OCI-LY3 (cell line): ENCODE measurements at regions not wholly inside any gene's neighbourhood (a gene's known extent, or its start where the extent isn't known, plus 50 kb on each side); places are given as distances from the start of the nearest gene placed in this dataset.

Source experiments
- H2AFZ ChIP-seq: fragments of 200-600, 300-600 bp; shearing (Covaris generic); 2 replicates; pipeline ENCODE4 v1.6.0; 2014; ENCODE audit warnings: antibody characterized with exemption, low read depth, low read length
- H3K27ac ChIP-seq: fragments of 200-600, 300-600 bp; sonication (generic); 2 replicates; pipeline ENCODE4 v1.5.1; 2014; ENCODE audit warnings: mild to moderate bottlenecking, low read length, moderate library complexity, mixed read lengths
- H3K27me3 ChIP-seq: fragments of 200-600, 300-600 bp; sonication (generic); 2 replicates; pipeline ENCODE4 v1.6.1; 2014; ENCODE audit warnings: low read depth, low read length, mixed read lengths
- H3K36me3 ChIP-seq: fragments of 200-600, 300-600 bp; sonication (generic); replicated peaks from 2 replicates; pipeline ENCODE3; 2014; ENCODE audit warnings: low read depth, low read length, mixed read lengths
- H3K4me1 ChIP-seq: fragments of 300-600, 200-600 bp; sonication (generic); 2 replicates; pipeline ENCODE4 v1.6.1; 2014; ENCODE audit warnings: low read length, mixed read lengths
- H3K4me2 ChIP-seq: fragments of 200-600, 300-600 bp; sonication (generic); 2 replicates; pipeline ENCODE4 v1.6.1; 2014; ENCODE audit warnings: low read length, mixed read lengths
- H3K4me3 ChIP-seq: fragments of 300-600, 200-600 bp; sonication (generic); 2 replicates; pipeline ENCODE4 v1.5.1; 2014; ENCODE audit warnings: antibody characterized with exemption, mild to moderate bottlenecking, low read length, moderate library complexity
- H3K79me2 ChIP-seq: fragments of 300-600, 200-600 bp; shearing (Covaris generic); 2 replicates; pipeline ENCODE4 v1.6.1; 2014; ENCODE audit warnings: mild to moderate bottlenecking, low read length, mixed read lengths
- H3K9ac ChIP-seq: fragments of 300-600, 200-600 bp; shearing (Covaris generic); 2 replicates; pipeline ENCODE4 v1.6.0; 2014; ENCODE audit warnings: mild to moderate bottlenecking, low read length, moderate library complexity
- H3K9me3 ChIP-seq: fragments of 200-600, 300-600 bp; shearing (Covaris generic); 2 replicates; pipeline ENCODE4 v1.6.1; 2014; ENCODE audit warnings: low read length, mixed read lengths; ENCODE audit not compliant: insufficient read depth
- H4K20me1 ChIP-seq: fragments of 200-600, 300-600 bp; sonication (generic); 2 replicates; pipeline ENCODE4 v1.6.1; 2016; ENCODE audit warnings: low read length, mixed read lengths; ENCODE audit not compliant: insufficient read depth
- EZH2phosphoT487 ChIP-seq: fragments of 200-600 bp; shearing (Covaris generic); IDR thresholded peaks from 2 replicates; pipeline ENCODE4 v1.6.1; 2018; ENCODE audit warnings: antibody characterized with exemption, mixed run types, low read depth
- TF ChIP-seq, protein P1 (sequence below): fragments of 200-600, 300-600 bp; sonication (generic); IDR thresholded peaks from 2 replicates; pipeline ENCODE4 v1.5.1; 2014; ENCODE audit warnings: antibody characterized with exemption, low read length, low read depth

DNA sequence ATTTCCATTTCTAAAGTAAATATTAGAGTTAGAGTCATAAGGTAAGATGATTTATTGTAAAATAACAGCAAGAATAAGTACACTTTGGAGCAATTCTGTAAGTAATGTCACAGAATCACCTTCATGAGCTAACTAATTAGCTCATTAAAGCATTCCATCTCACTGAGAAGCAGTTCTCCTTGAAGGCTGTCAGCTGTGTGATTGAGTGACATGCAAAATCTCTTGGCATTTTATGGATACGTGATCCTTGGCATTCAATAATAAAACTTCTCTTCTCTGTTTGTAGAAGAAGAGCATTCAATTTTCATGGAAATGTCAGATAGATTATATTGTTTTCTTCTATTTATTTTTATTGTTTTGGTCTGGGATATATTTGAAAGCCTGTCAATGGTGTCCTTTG lies 1389.3 kb downstream of the GATA3 start:
- H3K79me2 ChIP-seq: no peaks in the 10 kb centered on the region
- H3K9ac ChIP-seq: no peak overlapping the region
- H3K9me3 ChIP-seq: no peaks in the 10 kb centered on the region
- no peaks in the 10 kb centered on the region for H3K36me3 ChIP-seq
- H3K27me3 ChIP-seq: no peaks in the 10 kb centered on the region
- H4K20me1 ChIP-seq: no peaks in the 10 kb centered on the region
- H3K4me1 ChIP-seq: no peaks in the 10 kb centered on the region
- H2AFZ ChIP-seq: no peak overlapping the region
- no peak for TF ChIP-seq EZH2phosphoT487
- TF ChIP-seq, protein P1, sequence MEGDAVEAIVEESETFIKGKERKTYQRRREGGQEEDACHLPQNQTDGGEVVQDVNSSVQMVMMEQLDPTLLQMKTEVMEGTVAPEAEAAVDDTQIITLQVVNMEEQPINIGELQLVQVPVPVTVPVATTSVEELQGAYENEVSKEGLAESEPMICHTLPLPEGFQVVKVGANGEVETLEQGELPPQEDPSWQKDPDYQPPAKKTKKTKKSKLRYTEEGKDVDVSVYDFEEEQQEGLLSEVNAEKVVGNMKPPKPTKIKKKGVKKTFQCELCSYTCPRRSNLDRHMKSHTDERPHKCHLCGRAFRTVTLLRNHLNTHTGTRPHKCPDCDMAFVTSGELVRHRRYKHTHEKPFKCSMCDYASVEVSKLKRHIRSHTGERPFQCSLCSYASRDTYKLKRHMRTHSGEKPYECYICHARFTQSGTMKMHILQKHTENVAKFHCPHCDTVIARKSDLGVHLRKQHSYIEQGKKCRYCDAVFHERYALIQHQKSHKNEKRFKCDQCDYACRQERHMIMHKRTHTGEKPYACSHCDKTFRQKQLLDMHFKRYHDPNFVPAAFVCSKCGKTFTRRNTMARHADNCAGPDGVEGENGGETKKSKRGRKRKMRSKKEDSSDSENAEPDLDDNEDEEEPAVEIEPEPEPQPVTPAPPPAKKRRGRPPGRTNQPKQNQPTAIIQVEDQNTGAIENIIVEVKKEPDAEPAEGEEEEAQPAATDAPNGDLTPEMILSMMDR: no peak
- no peak overlapping the region for H3K4me3 ChIP-seq
- no peak overlapping the region for H3K4me2 ChIP-seq
- H3K27ac ChIP-seq: no peak overlapping the region

DNA sequence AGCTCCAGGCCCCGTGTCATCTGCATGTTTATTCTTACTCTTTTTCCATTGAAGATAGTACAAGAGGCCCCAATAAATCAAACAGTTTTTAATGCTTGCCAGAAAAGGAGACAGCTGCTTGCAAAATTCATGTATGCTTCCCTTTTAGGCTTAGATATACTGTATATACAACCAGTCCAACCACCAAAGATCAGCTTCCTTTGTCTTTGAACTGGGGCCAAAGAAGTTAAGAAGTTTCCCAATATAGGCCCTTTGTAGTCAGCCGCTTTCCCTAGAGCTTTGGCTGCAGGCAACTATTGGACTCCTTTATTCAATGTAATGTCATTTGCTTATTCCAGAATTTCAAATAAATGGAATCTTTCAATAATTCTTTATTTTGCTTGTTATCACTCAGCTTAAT lies 1395.0 kb downstream of the GATA3 start:
- H3K27ac ChIP-seq: no peak overlapping the region
- H2AFZ ChIP-seq: no peak overlapping the region
- H3K9me3 ChIP-seq: no peaks in the 10 kb centered on the region
- no peak for TF ChIP-seq EZH2phosphoT487
- TF ChIP-seq, protein P1: no peak
- H3K4me3 ChIP-seq: no peak overlapping the region
- H3K4me2 ChIP-seq: no peak overlapping the region
- H3K27me3 ChIP-seq: no peaks in the 10 kb centered on the region
- H3K36me3 ChIP-seq: no peaks in the 10 kb centered on the region
- H3K9ac ChIP-seq: no peak overlapping the region
- H3K4me1 ChIP-seq: no peaks in the 10 kb centered on the region
- H4K20me1 ChIP-seq: no peaks in the 10 kb centered on the region
- no peaks in the 10 kb centered on the region for H3K79me2 ChIP-seq

DNA sequence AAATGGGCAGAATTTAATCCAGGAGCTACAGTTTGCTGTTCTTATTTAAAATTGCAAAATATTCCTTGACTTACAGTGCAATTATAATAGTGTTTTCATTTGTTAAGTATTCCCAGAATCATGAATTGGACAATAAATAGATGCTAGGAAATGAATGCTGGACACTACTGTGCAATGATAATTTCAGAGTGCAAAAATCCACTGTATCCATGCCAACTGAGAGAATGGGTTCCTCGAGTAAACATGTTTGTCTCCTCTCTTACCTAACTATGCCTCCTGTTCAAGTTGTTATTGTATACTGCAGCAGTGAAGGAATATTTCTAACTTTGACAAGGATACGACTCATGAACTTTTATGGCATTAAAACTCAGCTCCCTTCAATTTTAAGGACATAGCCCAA lies 1396.3 kb downstream of the GATA3 start:
- H4K20me1 ChIP-seq: no peaks in the 10 kb centered on the region
- no peaks in the 10 kb centered on the region for H3K4me1 ChIP-seq
- no peaks in the 10 kb centered on the region for H3K79me2 ChIP-seq
- no peak overlapping the region for H3K9ac ChIP-seq
- no peak overlapping the region for H2AFZ ChIP-seq
- H3K27ac ChIP-seq: no peak overlapping the region
- TF ChIP-seq, protein P1: no peak
- TF ChIP-seq EZH2phosphoT487: no peak
- no peaks in the 10 kb centered on the region for H3K36me3 ChIP-seq
- no peak overlapping the region for H3K4me3 ChIP-seq
- H3K9me3 ChIP-seq: no peaks in the 10 kb centered on the region
- H3K27me3 ChIP-seq: no peaks in the 10 kb centered on the region
- no peak overlapping the region for H3K4me2 ChIP-seq

DNA sequence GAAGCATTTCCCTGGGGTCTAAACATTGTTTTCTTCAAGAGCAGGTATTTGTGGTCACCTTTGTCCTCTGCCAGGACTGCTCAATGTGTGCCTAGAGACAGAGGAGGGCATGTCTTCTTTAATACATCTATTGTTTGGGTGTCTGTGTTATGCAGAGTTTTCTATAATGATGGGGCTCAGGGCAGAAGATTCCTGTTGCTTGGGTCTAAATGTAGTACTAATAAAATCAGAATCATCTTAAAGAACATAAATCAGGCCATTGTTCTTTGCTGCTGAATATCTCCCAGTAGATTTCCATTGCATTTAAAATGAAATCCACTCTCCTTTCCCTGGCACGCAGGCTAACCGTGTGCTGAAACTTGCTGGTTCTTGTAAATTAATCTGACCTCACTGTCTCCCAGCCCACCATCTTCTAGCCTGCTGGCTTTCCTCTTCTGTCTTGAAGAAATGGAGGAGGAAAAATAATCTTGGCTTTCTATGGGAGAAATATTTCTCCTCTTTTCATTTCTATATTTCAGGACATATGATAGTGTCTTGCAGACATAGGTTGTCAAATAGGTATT lies 1396.8 kb downstream of the GATA3 start:
- no peaks in the 10 kb centered on the region for H3K79me2 ChIP-seq
- no peaks in the 10 kb centered on the region for H3K27me3 ChIP-seq
- H3K9me3 ChIP-seq: no peaks in the 10 kb centered on the region
- H3K4me2 ChIP-seq: no peak overlapping the region
- H3K36me3 ChIP-seq: no peaks in the 10 kb centered on the region
- TF ChIP-seq, protein P1: no peak
- no peak for TF ChIP-seq EZH2phosphoT487
- no peaks in the 10 kb centered on the region for H4K20me1 ChIP-seq
- H3K9ac ChIP-seq: no peak overlapping the region
- no peak overlapping the region for H3K4me3 ChIP-seq
- no peak overlapping the region for H3K27ac ChIP-seq
- H3K4me1 ChIP-seq: no peaks in the 10 kb centered on the region
- no peak overlapping the region for H2AFZ ChIP-seq
